Transverse colon (tissue), 4 donors: ENCODE measurements at regions not wholly inside any gene's neighbourhood (a gene's known extent, or its start where the extent isn't known, plus 50 kb on each side); places are given as distances from the start of the nearest gene placed in this dataset.

ENCODE experiments used
- DNase-seq: peaks from one replicate; pipeline ENCODE4 v3.0.0-alpha.2; 2019
- H3K27ac ChIP-seq, 4 donors: fragments of 200-600 bp; sonication (generic); 2 replicates each; pipeline ENCODE4 v1.5.1; 2016 to 2018; ENCODE audit warnings: inconsistent platforms in 4 of 4
- H3K27me3 ChIP-seq: fragments of 200-600 bp; sonication (generic); 2 replicates; pipeline ENCODE4 v1.5.1; 2017; ENCODE audit warnings: inconsistent platforms
- H3K36me3 ChIP-seq, 4 donors: fragments of 200-600 bp; sonication (generic); 2 replicates each; pipeline ENCODE4 v1.5.1; 2017 to 2019; ENCODE audit warnings: inconsistent platforms in 4 of 4
- H3K4me1 ChIP-seq, 4 donors: fragments of 200-600 bp; sonication (generic); 2 replicates each; pipeline ENCODE4 v1.5.1; 2017 to 2020; ENCODE audit warnings: inconsistent platforms in 4 of 4
- H3K4me3 ChIP-seq, 4 donors: fragments of 200-600 bp; sonication (generic); 1 replicate in 1 of 4; 2 replicates in 3 of 4; pipeline versions ENCODE4 v1.5.1 to v1.6.1; 2017 to 2019; ENCODE audit warnings: inconsistent platforms in 4 of 4
- H3K9me3 ChIP-seq, 2 donors: fragments of 200-600 bp; sonication (generic); 2 replicates each; pipeline ENCODE4 v1.5.1; 2017 to 2019; ENCODE audit warnings: inconsistent platforms in 2 of 2
- EP300 ChIP-seq: sonication (generic); formaldehyde crosslinking; IDR thresholded peaks from one replicate; pipeline ENCODE4 v1.6.1; 2017; ENCODE audit warnings: antibody characterized with exemption, low read depth
- POLR2A ChIP-seq: fragments of 450-650 bp; IDR thresholded peaks from one replicate; pipeline ENCODE4 v1.6.1; 2016; ENCODE audit warnings: antibody characterized with exemption, mild to moderate bottlenecking, moderate library complexity
- POLR2AphosphoS5 ChIP-seq, 3 donors: sonication (generic); formaldehyde crosslinking; IDR thresholded peaks; one replicate each; pipeline ENCODE4 v1.6.1; 2016; ENCODE audit warnings: antibody characterized with exemption in 3 of 3
- WGBS, 2 donors: methylation state at CpG; one replicate each; pipeline ENCODE4 v1.1.5; 2018; ENCODE audit warnings: low coverage in 1 of 2; 5-methylcytosine and 5-hydroxymethylcytosine counted together
- in situ Hi-C, 4 donors: fragments of 200-750 bp; cut with MboI; loops; one replicate each; pipeline versions ENCODE4 v1.15.0 to v1.15.1; 2017; ENCODE audit warnings: low sequenced_read_pairs in 3 of 4, low pct_ligation_motif_present in 1 of 4, low pct_unique_long_range_greater_than_20kb in 1 of 4
- intact Hi-C: fragments of 100-400 bp; cut with DNase I; formaldehyde crosslinking; loops from one replicate; pipeline ENCODE4 v1.15.1; 2023; ENCODE audit warnings: low total_unique reads
- TF ChIP-seq, protein P1 (sequence below), 5 experiments: fragments of 200-600 bp in 3 of 5; fragments of 450-650 bp in 2 of 5; sonication (generic) in 3 of 5; IDR thresholded peaks; 1 replicate in 2 of 5; 2 replicates in 3 of 5; pipeline ENCODE4 v1.5.1; 2016 to 2017; ENCODE audit warnings: antibody characterized with exemption in 5 of 5, inconsistent platforms in 3 of 5, mild to moderate bottlenecking in 2 of 5, moderate library complexity in 1 of 5

DNA sequence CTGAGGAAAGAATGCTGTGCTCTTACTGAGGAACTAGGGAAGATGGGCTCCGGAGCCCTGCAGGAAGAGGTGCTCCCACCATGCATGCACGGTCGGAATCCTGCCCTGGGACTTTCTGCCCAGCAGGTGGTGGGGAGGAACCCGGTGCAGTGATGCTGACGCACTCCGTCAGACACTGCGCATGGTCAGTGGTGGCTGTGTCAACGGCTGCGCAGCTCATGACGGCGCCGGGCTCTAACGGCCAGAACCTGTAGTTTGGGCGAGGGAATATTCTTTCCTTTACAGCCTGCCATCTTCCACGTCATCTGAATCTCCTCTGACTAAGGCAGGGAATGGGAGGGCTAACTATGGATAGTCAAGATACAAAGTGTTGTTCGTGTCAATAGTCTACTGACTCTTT, 189.2 kb upstream of the MGMT start:
- no peak overlapping the region for H3K27ac ChIP-seq
- in situ Hi-C loops (no loop called here), intact Hi-C loops (no loop called here)
- H3K4me3 ChIP-seq, result no peak overlapping the region
- H3K27me3 ChIP-seq, result no peaks in the 10 kb centered on the region
- no peak for TF ChIP-seq POLR2AphosphoS5 (IDR thresholded peaks at IDR 0.05)
- TF ChIP-seq, protein P1, sequence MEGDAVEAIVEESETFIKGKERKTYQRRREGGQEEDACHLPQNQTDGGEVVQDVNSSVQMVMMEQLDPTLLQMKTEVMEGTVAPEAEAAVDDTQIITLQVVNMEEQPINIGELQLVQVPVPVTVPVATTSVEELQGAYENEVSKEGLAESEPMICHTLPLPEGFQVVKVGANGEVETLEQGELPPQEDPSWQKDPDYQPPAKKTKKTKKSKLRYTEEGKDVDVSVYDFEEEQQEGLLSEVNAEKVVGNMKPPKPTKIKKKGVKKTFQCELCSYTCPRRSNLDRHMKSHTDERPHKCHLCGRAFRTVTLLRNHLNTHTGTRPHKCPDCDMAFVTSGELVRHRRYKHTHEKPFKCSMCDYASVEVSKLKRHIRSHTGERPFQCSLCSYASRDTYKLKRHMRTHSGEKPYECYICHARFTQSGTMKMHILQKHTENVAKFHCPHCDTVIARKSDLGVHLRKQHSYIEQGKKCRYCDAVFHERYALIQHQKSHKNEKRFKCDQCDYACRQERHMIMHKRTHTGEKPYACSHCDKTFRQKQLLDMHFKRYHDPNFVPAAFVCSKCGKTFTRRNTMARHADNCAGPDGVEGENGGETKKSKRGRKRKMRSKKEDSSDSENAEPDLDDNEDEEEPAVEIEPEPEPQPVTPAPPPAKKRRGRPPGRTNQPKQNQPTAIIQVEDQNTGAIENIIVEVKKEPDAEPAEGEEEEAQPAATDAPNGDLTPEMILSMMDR (IDR thresholded peaks at IDR 0.05), result no peak
- no peaks in the 10 kb centered on the region for H3K4me1 ChIP-seq
- DNase-seq, result no peak
- H3K36me3 ChIP-seq, result no peaks in the 10 kb centered on the region
- WGBS, 2 donors, result 86 to 90% methylated on average over 14 to 16 of the region's 16 CpGs
- H3K9me3 ChIP-seq, result no peaks in the 10 kb centered on the region

DNA sequence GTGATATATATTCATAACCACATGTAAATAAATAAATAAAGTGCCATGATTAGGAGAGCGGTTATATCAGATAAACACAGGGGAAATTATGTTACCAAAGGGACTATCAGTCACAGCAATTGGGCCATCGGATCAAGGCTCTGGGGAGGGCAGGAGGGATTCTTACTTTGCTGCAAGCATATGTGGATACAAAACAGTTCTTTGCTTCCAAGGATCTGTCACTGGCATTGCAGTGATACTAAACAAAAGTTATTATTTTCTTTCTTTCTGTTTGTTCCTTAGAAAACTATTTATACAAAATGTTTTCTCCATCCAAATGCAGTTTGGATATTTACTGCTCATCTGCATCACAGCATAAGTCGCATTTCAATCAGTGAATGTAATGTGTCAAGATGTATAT, 188.4 kb upstream of the MGMT start:
- H3K27ac ChIP-seq, result no peak overlapping the region
- H3K27me3 ChIP-seq, result no peaks in the 10 kb centered on the region
- no peaks in the 10 kb centered on the region for H3K36me3 ChIP-seq
- intact Hi-C loops (no loop called here), in situ Hi-C loops (no loop called here)
- WGBS, 2 donors, result 79 to 81% methylated on average over 3 of the region's 3 CpGs
- H3K9me3 ChIP-seq, result no peaks in the 10 kb centered on the region
- H3K4me3 ChIP-seq, result no peak overlapping the region
- TF ChIP-seq EP300, result no peak
- TF ChIP-seq, protein P1 (IDR thresholded peaks at IDR 0.05), result no peak
- no peak for TF ChIP-seq POLR2AphosphoS5 (IDR thresholded peaks at IDR 0.05)
- TF ChIP-seq POLR2A, result no peak
- H3K4me1 ChIP-seq, result no peaks in the 10 kb centered on the region
- no peak for DNase-seq

DNA sequence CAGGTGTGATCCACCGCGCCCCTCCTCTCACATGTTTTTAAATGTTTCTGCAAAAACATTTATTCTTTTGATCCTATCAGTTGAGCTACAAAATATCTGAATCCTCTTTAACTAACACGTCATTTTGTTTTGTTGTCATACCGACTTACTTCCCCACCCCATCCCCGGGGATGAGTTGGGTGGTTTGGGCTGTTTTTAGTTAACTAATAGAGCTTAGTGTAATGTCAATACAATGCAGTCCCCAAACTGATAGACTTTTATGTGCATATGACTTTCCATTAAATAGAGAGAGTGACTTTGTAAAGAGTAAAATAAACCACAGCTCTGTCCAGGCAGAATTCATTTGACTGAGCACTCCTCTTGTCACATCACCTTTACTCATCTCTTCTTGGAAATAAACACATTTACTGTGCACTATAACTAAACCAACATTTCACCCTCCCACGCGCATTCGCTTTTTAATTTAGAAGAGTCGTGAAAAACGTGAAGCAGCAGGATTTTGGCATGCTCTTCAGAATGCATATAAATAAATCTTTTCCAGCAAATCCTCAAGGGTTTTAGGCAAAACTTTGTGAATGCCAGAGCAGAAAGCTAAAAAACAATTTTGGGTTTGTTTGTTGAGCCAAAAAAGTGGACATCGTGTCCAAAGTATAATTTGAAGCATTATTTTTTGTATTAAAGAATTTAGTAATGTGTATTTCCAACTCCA, 187.4 kb upstream of the MGMT start:
- TF ChIP-seq, protein P1 (IDR thresholded peaks at IDR 0.05), result no peak
- no peak for TF ChIP-seq EP300
- TF ChIP-seq POLR2A, result no peak
- no peak for TF ChIP-seq POLR2AphosphoS5 (IDR thresholded peaks at IDR 0.05)
- in situ Hi-C loops, result no loop called here

DNA sequence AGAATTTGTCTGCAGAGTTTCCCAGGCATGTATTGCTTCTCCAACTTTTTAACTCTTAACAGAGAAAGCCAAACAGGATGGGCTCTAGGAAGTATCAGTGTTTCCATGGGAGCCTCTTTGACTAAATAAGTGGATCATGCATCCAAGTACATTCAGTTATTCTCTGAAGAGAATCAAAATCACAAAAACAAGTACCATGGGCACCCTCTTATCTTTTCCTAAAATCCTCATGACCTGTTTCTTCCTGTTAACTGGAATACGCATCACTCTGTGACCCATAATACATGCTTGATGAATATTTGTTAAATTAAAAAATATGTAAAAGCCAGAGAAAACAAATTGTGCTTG, 186.9 kb upstream of the MGMT start:
- TF ChIP-seq POLR2A, result no peak
- TF ChIP-seq, protein P1 (IDR thresholded peaks at IDR 0.05), result no peak
- TF ChIP-seq POLR2AphosphoS5 (IDR thresholded peaks at IDR 0.05), result no peak
- TF ChIP-seq EP300, result no peak
- Histone ChIP-seq H3K4me1 (no peaks in the 10 kb centered on the region), H3K4me3 (no peak overlapping the region), H3K27ac (no peak overlapping the region), H3K27me3 (no peaks in the 10 kb centered on the region), H3K9me3 (no peaks in the 10 kb centered on the region), H3K36me3 (no peaks in the 10 kb centered on the region)
- WGBS, 2 donors, result 75% methylated on average over 1 of the region's 1 CpG
- in situ Hi-C loops, result no loop called here
- DNase-seq, result no peak
- intact Hi-C loops, result no loop called here

More for the DNA sequence above, 187.4 kb upstream of the MGMT start:
- Histone ChIP-seq H3K9me3 (no peaks in the 10 kb centered on the region), H3K4me1 (no peaks in the 10 kb centered on the region), H3K36me3 (no peaks in the 10 kb centered on the region), H3K4me3 (no peak overlapping the region), H3K27me3 (no peaks in the 10 kb centered on the region), H3K27ac (no peak overlapping the region)
- intact Hi-C loops, result no loop called here
- DNase-seq, result no peak
- WGBS, 2 donors, result 61 to 70% methylated on average over 11 of the region's 11 CpGs
